Ishikawa (cell line): ENCODE measurements at regions not wholly inside any gene's neighbourhood (a gene's known extent, or its start where the extent isn't known, plus 50 kb on each side); places are given as distances from the start of the nearest gene placed in this dataset.

ENCODE experiments used
- CEBPB ChIP-seq: IDR thresholded peaks from 2 replicates; pipeline ENCODE4 v1.6.1; 2012
- CREB1 ChIP-seq: IDR thresholded peaks from 2 replicates; pipeline ENCODE4 v1.6.1; 2012; ENCODE audit warnings: low read depth
- EGR1 ChIP-seq: IDR thresholded peaks from 2 replicates; pipeline ENCODE4 v1.6.1; 2012
- EP300 ChIP-seq: IDR thresholded peaks from 2 replicates; pipeline ENCODE4 v1.6.1; 2012; ENCODE audit warnings: borderline replicate concordance
- FOXM1 ChIP-seq: IDR thresholded peaks from 2 replicates; pipeline ENCODE4 v1.6.1; 2012; ENCODE audit warnings: low read depth, borderline replicate concordance
- NFIC ChIP-seq: IDR thresholded peaks from 2 replicates; pipeline ENCODE4 v1.6.1; 2012
- RAD21 ChIP-seq: IDR thresholded peaks from 2 replicates; pipeline ENCODE4 v1.6.1; 2012; ENCODE audit warnings: low read depth
- TAF1 ChIP-seq: IDR thresholded peaks from 2 replicates; pipeline ENCODE4 v1.6.1; 2012; ENCODE audit warnings: low read depth, mild to moderate bottlenecking
- TCF12 ChIP-seq: IDR thresholded peaks from 2 replicates; pipeline ENCODE4 v1.6.1; 2012; ENCODE audit warnings: low read depth
- TEAD4 ChIP-seq: IDR thresholded peaks from 2 replicates; pipeline ENCODE4 v1.6.1; 2012
- YY1 ChIP-seq: IDR thresholded peaks from 2 replicates; pipeline ENCODE4 v1.6.1; 2012; ENCODE audit warnings: low read depth
- ZBTB7A ChIP-seq: IDR thresholded peaks from 2 replicates; pipeline ENCODE4 v1.6.1; 2012; ENCODE audit warnings: low read depth
- TF ChIP-seq, protein P1 (sequence below): IDR thresholded peaks from 2 replicates; pipeline ENCODE4 v1.6.1; 2012
- TF ChIP-seq, protein P2 (sequence below): IDR thresholded peaks from 2 replicates; pipeline ENCODE4 v1.6.1; 2012
- TF ChIP-seq, protein P3 (sequence below): IDR thresholded peaks from 2 replicates; pipeline ENCODE4 v1.6.1; 2012; ENCODE audit warnings: low read depth, mild to moderate bottlenecking

DNA sequence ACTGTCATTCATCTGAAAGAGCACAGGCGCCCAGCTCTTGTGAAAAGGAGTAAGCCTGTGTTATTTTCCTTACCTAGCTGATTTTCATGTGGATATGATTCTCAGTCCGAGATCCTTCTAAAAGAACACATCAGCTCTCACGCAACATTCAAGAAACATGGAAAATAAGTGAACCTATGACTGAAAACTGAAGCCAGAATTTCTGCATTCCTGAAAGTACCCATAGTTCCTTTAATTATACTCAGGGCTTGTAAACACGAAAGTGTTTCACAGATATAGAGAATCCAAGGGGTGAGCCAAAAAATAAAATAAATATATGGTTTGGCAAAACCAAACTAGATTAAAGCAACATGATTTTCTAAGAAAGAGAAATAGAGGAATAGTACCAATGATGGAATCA is 100.8 kb upstream of the CHMP2B start:
- TF ChIP-seq YY1: no peak

DNA sequence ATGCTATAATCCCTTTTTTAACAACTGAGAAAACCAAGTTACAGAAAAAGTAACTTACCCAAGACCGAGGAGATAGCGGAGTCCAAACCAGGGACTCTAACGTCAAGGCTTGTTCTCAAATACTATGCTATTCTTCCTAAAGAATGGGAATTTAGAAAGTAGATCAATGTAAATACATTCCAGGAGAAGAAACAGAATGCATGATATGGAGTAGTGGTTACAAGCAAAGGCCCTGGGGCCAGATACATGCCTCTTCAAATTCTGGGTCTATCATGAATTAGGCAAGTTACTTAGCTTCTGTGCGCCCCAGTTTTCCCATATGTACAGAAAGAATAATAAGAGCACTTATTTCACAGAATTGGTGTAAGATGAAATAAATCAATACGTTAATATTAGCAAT is 102.0 kb upstream of the CHMP2B start:
- TF ChIP-seq CEBPB: no peak
- no peak for TF ChIP-seq NFIC
- TF ChIP-seq TCF12: no peak
- no peak for TF ChIP-seq ZBTB7A
- TF ChIP-seq EP300: no peak
- no peak for TF ChIP-seq RAD21
- TF ChIP-seq FOXM1: no peak
- no peak for TF ChIP-seq EGR1
- no peak for TF ChIP-seq TEAD4
- TF ChIP-seq TAF1: no peak

DNA sequence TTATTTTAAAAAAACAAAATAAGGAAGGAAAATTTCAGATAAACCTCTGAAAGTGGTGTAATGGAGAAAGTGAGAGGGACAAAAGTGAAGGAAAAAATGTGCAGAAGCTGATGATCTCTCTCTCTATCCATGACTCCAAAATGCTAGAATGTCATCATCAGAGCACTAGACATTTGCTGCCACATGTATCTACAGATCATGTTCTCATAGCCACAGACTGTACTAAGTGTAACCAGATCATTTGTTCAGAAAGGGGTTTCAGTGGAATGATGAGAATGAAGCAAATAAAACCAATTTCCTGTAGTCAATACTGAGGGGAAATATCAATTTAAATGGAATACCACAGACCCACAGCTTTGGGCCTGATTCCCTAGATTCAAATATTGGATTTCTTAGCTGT is 104.3 kb upstream of the CHMP2B start:
- no peak for TF ChIP-seq TAF1
- TF ChIP-seq, protein P1, sequence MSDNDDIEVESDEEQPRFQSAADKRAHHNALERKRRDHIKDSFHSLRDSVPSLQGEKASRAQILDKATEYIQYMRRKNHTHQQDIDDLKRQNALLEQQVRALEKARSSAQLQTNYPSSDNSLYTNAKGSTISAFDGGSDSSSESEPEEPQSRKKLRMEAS: no peak
- no peak for TF ChIP-seq FOXM1
- no peak for TF ChIP-seq ZBTB7A
- no peak for TF ChIP-seq CEBPB
- TF ChIP-seq CREB1: no peak
- TF ChIP-seq, protein P2, sequence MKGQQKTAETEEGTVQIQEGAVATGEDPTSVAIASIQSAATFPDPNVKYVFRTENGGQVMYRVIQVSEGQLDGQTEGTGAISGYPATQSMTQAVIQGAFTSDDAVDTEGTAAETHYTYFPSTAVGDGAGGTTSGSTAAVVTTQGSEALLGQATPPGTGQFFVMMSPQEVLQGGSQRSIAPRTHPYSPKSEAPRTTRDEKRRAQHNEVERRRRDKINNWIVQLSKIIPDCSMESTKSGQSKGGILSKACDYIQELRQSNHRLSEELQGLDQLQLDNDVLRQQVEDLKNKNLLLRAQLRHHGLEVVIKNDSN: no peak
- no peak for TF ChIP-seq TEAD4
- no peak for TF ChIP-seq EGR1
- TF ChIP-seq RAD21: no peak
- TF ChIP-seq, protein P3, sequence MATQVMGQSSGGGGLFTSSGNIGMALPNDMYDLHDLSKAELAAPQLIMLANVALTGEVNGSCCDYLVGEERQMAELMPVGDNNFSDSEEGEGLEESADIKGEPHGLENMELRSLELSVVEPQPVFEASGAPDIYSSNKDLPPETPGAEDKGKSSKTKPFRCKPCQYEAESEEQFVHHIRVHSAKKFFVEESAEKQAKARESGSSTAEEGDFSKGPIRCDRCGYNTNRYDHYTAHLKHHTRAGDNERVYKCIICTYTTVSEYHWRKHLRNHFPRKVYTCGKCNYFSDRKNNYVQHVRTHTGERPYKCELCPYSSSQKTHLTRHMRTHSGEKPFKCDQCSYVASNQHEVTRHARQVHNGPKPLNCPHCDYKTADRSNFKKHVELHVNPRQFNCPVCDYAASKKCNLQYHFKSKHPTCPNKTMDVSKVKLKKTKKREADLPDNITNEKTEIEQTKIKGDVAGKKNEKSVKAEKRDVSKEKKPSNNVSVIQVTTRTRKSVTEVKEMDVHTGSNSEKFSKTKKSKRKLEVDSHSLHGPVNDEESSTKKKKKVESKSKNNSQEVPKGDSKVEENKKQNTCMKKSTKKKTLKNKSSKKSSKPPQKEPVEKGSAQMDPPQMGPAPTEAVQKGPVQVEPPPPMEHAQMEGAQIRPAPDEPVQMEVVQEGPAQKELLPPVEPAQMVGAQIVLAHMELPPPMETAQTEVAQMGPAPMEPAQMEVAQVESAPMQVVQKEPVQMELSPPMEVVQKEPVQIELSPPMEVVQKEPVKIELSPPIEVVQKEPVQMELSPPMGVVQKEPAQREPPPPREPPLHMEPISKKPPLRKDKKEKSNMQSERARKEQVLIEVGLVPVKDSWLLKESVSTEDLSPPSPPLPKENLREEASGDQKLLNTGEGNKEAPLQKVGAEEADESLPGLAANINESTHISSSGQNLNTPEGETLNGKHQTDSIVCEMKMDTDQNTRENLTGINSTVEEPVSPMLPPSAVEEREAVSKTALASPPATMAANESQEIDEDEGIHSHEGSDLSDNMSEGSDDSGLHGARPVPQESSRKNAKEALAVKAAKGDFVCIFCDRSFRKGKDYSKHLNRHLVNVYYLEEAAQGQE: no peak
- no peak for TF ChIP-seq YY1

DNA sequence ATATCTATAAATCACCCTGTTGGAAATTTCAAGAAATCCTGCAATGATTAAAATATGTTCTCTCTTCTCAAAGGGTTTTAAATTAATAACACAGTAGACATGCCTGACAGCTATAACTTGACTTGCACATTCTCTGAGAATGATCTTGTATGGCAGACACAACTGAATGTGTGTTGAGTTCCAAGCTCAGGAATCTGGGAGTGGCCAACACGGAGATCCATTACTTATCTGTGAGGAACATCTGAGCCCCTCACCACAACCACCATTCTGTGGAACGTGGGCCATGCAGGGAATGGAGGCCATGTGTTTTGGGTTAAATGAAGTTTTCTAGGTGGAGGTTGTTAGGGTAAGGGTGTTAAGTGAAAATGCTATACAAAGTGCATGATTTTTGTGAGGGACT is 105.3 kb upstream of the CHMP2B start:
- no peak for TF ChIP-seq NFIC
- no peak for TF ChIP-seq TEAD4
- TF ChIP-seq, protein P3: no peak
- TF ChIP-seq, protein P2: no peak
- no peak for TF ChIP-seq RAD21

DNA sequence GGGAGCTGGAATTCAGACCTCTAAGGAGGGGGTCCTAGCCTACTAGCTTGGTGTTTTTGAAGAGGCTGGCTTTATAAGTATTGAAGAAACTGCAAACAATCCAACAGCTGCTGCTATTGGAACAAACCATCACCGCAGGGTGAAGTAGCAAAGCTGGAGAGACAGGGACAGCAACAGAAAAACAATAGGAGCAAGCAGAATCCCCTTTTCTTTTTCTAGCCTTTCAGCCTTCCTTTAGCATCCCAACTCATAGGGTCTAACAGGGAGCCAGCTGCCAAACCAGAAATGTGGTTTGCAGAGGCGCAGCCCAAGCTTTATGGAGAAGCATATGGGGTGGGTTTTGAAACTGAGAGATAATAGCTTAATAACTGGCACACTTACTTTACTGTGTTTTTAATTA is 106.2 kb upstream of the CHMP2B start:
- TF ChIP-seq, protein P1: no peak

DNA sequence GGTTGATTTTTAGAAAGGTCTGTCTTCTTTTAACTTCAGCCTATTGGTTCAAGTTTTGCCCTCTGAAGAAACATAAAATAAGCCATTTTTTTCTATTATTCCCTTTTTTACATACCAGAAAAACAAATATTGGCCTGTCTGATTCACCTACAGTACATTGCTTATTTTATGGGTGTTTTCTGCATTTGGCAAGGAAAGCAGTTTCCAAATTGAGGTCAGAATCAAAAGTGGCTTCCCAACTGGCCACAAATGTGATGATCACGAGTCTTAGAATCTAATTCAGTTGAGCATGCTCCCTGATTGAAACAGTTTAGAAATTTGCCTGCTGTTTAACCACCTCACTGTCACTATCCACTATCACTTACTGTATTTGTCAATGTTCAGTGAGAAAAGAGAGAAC is 106.9 kb upstream of the CHMP2B start:
- TF ChIP-seq TAF1: no peak
- TF ChIP-seq EP300: no peak
- no peak for TF ChIP-seq CEBPB
- no peak for TF ChIP-seq EGR1
- TF ChIP-seq, protein P2: no peak
- no peak for TF ChIP-seq ZBTB7A
- TF ChIP-seq, protein P1: no peak
- no peak for TF ChIP-seq NFIC
- TF ChIP-seq, protein P3: no peak
- no peak for TF ChIP-seq TEAD4
- TF ChIP-seq RAD21: no peak
- TF ChIP-seq YY1: no peak
- no peak for TF ChIP-seq TCF12
- TF ChIP-seq CREB1: no peak
- TF ChIP-seq FOXM1: no peak
